Smooth muscle cell (in vitro differentiated cells): ENCODE measurements at regions not wholly inside any gene's neighbourhood (a gene's known extent, or its start where the extent isn't known, plus 50 kb on each side); places are given as distances from the start of the nearest gene placed in this dataset.

Experiments used
- DNase-seq: peaks from one replicate; lab custom pipeline; 2025; ENCODE audit not compliant: unreplicated experiment; lab: John Stamatoyannopoulos, UW
- H2AFZ ChIP-seq: fragments of 200-600 bp; sonication (generic); 2 replicates; pipeline ENCODE4 v1.6.0; 2016; ENCODE audit warnings: antibody characterized with exemption, low read depth, mild to moderate bottlenecking
- H3F3A ChIP-seq: fragments of 200-600 bp; sonication (generic); 2 replicates; pipeline ENCODE4 v1.6.0; 2017; ENCODE audit warnings: antibody characterized with exemption, low read depth
- H3K27ac ChIP-seq: fragments of 200-600 bp; sonication (generic); 2 replicates; pipeline ENCODE4 v1.5.1; 2016; ENCODE audit warnings: low read depth, mild to moderate bottlenecking
- H3K27me3 ChIP-seq: fragments of 200-600 bp; sonication (generic); 2 replicates; pipeline ENCODE4 v1.6.1; 2016; ENCODE audit warnings: low read depth, mild to moderate bottlenecking
- H3K36me3 ChIP-seq: fragments of 200-600 bp; sonication (generic); 2 replicates; pipeline ENCODE4 v1.5.1; 2016; ENCODE audit warnings: low read depth
- H3K4me1 ChIP-seq: fragments of 200-600 bp; sonication (generic); 2 replicates; pipeline ENCODE4 v1.5.1; 2016; ENCODE audit warnings: low read depth
- H3K4me2 ChIP-seq: fragments of 200-600 bp; sonication (generic); 2 replicates; pipeline ENCODE4 v1.6.0; 2016; ENCODE audit warnings: mild to moderate bottlenecking
- H3K4me3 ChIP-seq: fragments of 200-600 bp; sonication (generic); 2 replicates; pipeline ENCODE4 v1.5.1; 2016; ENCODE audit warnings: mild to moderate bottlenecking
- H3K79me2 ChIP-seq: fragments of 200-600 bp; sonication (generic); 2 replicates; pipeline ENCODE4 v1.6.0; 2016; ENCODE audit warnings: low read depth, mild to moderate bottlenecking
- H3K9ac ChIP-seq: fragments of 200-600 bp; sonication (generic); 2 replicates; pipeline ENCODE4 v1.6.0; 2016; ENCODE audit warnings: low read depth
- H3K9me3 ChIP-seq: fragments of 200-600 bp; sonication (generic); replicated peaks from 2 replicates; pipeline ENCODE4 v1.5.1; 2016; ENCODE audit warnings: low read depth
- H4K20me1 ChIP-seq: fragments of 200-600 bp; sonication (generic); 2 replicates; pipeline ENCODE4 v1.6.0; 2016; ENCODE audit warnings: low read depth
- WGBS: methylation state at CpG from one replicate; pipeline ENCODE4 v1.1.7; 2016; ENCODE audit warnings: low lambda C conversion rate; 5-methylcytosine and 5-hydroxymethylcytosine counted together
- TF ChIP-seq, protein P1 (sequence below): fragments of 200-600 bp; sonication (generic); IDR thresholded peaks from 2 replicates; pipeline ENCODE4 v1.5.1; 2017; ENCODE audit warnings: borderline replicate concordance, mild to moderate bottlenecking, antibody characterized with exemption; ENCODE audit not compliant: insufficient read depth, poor library complexity, severe bottlenecking

GRCh38 chr10:21181451-21181850, 284.3 kb upstream of the NEBL start:
- H3K4me2 ChIP-seq, result no peak overlapping the region
- no peaks in the 10 kb centered on the region for H3K27me3 ChIP-seq
- peaks cover 13% of the 10 kb centered on the region for H3K4me1 ChIP-seq
- H3K36me3 ChIP-seq, result no peaks in the 10 kb centered on the region
- 97% methylated on average over 7 of the region's 7 CpGs for WGBS
- H2AFZ ChIP-seq, result no peak overlapping the region
- TF ChIP-seq, protein P1, sequence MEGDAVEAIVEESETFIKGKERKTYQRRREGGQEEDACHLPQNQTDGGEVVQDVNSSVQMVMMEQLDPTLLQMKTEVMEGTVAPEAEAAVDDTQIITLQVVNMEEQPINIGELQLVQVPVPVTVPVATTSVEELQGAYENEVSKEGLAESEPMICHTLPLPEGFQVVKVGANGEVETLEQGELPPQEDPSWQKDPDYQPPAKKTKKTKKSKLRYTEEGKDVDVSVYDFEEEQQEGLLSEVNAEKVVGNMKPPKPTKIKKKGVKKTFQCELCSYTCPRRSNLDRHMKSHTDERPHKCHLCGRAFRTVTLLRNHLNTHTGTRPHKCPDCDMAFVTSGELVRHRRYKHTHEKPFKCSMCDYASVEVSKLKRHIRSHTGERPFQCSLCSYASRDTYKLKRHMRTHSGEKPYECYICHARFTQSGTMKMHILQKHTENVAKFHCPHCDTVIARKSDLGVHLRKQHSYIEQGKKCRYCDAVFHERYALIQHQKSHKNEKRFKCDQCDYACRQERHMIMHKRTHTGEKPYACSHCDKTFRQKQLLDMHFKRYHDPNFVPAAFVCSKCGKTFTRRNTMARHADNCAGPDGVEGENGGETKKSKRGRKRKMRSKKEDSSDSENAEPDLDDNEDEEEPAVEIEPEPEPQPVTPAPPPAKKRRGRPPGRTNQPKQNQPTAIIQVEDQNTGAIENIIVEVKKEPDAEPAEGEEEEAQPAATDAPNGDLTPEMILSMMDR, result no peak
- H3F3A ChIP-seq, result peaks cover 9% of the 10 kb centered on the region
- no peak for DNase-seq
- no peaks in the 10 kb centered on the region for H3K79me2 ChIP-seq
- H3K9me3 ChIP-seq, result no peaks in the 10 kb centered on the region
- H3K27ac ChIP-seq, result no peak overlapping the region
- no peak overlapping the region for H3K4me3 ChIP-seq
- no peak overlapping the region for H3K9ac ChIP-seq
- H4K20me1 ChIP-seq, result no peaks in the 10 kb centered on the region

GRCh38 chr10:21180604-21181003, 283.5 kb upstream of the NEBL start:
- peaks cover 16% of the 10 kb centered on the region for H3K4me1 ChIP-seq
- no peaks in the 10 kb centered on the region for H3K9me3 ChIP-seq
- H3K4me3 ChIP-seq, result no peak overlapping the region
- no peaks in the 10 kb centered on the region for H4K20me1 ChIP-seq
- no peaks in the 10 kb centered on the region for H3K27me3 ChIP-seq
- TF ChIP-seq, protein P1, result no peak
- no peak overlapping the region for H2AFZ ChIP-seq
- H3F3A ChIP-seq, result peaks cover 9% of the 10 kb centered on the region
- no peak for DNase-seq
- no peaks in the 10 kb centered on the region for H3K36me3 ChIP-seq
- no peak overlapping the region for H3K4me2 ChIP-seq
- H3K9ac ChIP-seq, result no peak overlapping the region
- no peak overlapping the region for H3K27ac ChIP-seq
- H3K79me2 ChIP-seq, result no peaks in the 10 kb centered on the region

GRCh38 chr10:21176934-21177480, 279.9 kb upstream of the NEBL start:
- H3K9me3 ChIP-seq, result no peaks in the 10 kb centered on the region
- 90% methylated on average over 6 of the region's 6 CpGs for WGBS
- no peak overlapping the region for H3K27ac ChIP-seq
- H3K4me3 ChIP-seq, result no peak overlapping the region
- no peaks in the 10 kb centered on the region for H4K20me1 ChIP-seq
- TF ChIP-seq, protein P1, result no peak
- no peak overlapping the region for H3K9ac ChIP-seq
- no peaks in the 10 kb centered on the region for H3F3A ChIP-seq
- H3K4me1 ChIP-seq, result peaks cover 13% of the 10 kb centered on the region
- no peak for DNase-seq
- no peaks in the 10 kb centered on the region for H3K79me2 ChIP-seq
- H3K36me3 ChIP-seq, result no peaks in the 10 kb centered on the region
- H3K27me3 ChIP-seq, result no peaks in the 10 kb centered on the region
- no peak overlapping the region for H2AFZ ChIP-seq
- no peak overlapping the region for H3K4me2 ChIP-seq

GRCh38 chr10:21175797-21176196, 278.7 kb upstream of the NEBL start:
- H3K27ac ChIP-seq, result peak overlapping the region; percentile 46
- peaks cover 13% of the 10 kb centered on the region for H3K4me1 ChIP-seq
- H3F3A ChIP-seq, result no peaks in the 10 kb centered on the region
- WGBS, result 88% methylated on average over 4 of the region's 4 CpGs
- TF ChIP-seq, protein P1, result no peak
- no peak overlapping the region for H3K4me2 ChIP-seq
- no peak overlapping the region for H3K4me3 ChIP-seq
- H2AFZ ChIP-seq, result no peak overlapping the region
- H3K36me3 ChIP-seq, result no peaks in the 10 kb centered on the region
- H3K9me3 ChIP-seq, result no peaks in the 10 kb centered on the region
- no peak overlapping the region for H3K9ac ChIP-seq
- no peaks in the 10 kb centered on the region for H4K20me1 ChIP-seq
- no peak for DNase-seq
- H3K27me3 ChIP-seq, result no peaks in the 10 kb centered on the region
- no peaks in the 10 kb centered on the region for H3K79me2 ChIP-seq
